Heart left ventricle (tissue), 13 donors: ENCODE measurements at regions not wholly inside any gene's neighbourhood (a gene's known extent, or its start where the extent isn't known, plus 50 kb on each side); places are given as distances from the start of the nearest gene placed in this dataset.

Experiments used
- POLR2A ChIP-seq, 2 donors: fragments of 450-650 bp; IDR thresholded peaks; one replicate each; pipeline ENCODE4 v1.6.1; 2017; ENCODE audit warnings: antibody characterized with exemption in 2 of 2, mild to moderate bottlenecking in 2 of 2, moderate library complexity in 2 of 2
- TF ChIP-seq, protein P1 (sequence below), 12 donors: fragments of 200-600 bp; sonication (generic) in 4 of 12; IDR thresholded peaks; one replicate each; pipeline versions ENCODE4 v1.5.0 to v1.8.0; 2018 to 2022; ENCODE audit warnings: antibody characterized with exemption in 12 of 12, mild to moderate bottlenecking in 5 of 12
- donor health status: ischemic (EF 13 %, LVEDD 7.1; RV severe dilation, severe dysfunction).
- donor health status: DM: no; HTN: yes; CAD: no.
- donor health status: DM: no; HTN: no; CAD: no.
- donor health status: ischemic (EF 25% LVEDD 6.9; RV normal size, moderate dysfunction).
- donor health status: ischemic (EF 25% LVEDD 5.7; RV mildly dilated, moderate dysfunction).
- donor health status: ischemic (EF 35%, LVEDD 5.7; RV mildly dilated, moderate dysfunction).
- donor health status: nonischemic (EF 11% LVEDD 7.7; RV severe dilation, severe dysfunction).
- donor health status: DM: yes; HTN: yes; CAD: no.
- donor health status: PGD.
- donor health status: ischemic (EF 29% LVEDD 5.4; RV normal size, mild dysfunction).
- donor health status: nonischemic (EF 23%, LVEDD 6.1; RV moderate dilation, normal function).

GRCh38 chr3:145681181-145681580, 479.8 kb downstream of the PLOD2 start:
- TF ChIP-seq, protein P1, sequence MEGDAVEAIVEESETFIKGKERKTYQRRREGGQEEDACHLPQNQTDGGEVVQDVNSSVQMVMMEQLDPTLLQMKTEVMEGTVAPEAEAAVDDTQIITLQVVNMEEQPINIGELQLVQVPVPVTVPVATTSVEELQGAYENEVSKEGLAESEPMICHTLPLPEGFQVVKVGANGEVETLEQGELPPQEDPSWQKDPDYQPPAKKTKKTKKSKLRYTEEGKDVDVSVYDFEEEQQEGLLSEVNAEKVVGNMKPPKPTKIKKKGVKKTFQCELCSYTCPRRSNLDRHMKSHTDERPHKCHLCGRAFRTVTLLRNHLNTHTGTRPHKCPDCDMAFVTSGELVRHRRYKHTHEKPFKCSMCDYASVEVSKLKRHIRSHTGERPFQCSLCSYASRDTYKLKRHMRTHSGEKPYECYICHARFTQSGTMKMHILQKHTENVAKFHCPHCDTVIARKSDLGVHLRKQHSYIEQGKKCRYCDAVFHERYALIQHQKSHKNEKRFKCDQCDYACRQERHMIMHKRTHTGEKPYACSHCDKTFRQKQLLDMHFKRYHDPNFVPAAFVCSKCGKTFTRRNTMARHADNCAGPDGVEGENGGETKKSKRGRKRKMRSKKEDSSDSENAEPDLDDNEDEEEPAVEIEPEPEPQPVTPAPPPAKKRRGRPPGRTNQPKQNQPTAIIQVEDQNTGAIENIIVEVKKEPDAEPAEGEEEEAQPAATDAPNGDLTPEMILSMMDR (IDR thresholded peaks at IDR 0.05), result no peak
- no peak for TF ChIP-seq POLR2A (IDR thresholded peaks at IDR 0.05)
